Subcutaneous abdominal adipose tissue (tissue), 5 donors: ENCODE measurements at regions not wholly inside any gene's neighbourhood (a gene's known extent, or its start where the extent isn't known, plus 50 kb on each side); places are given as distances from the start of the nearest gene placed in this dataset.

Experiments
- H3K27ac ChIP-seq: one replicate; pipeline ENCODE4 v1.7.0; 2013; ENCODE audit warnings: low read depth, mild to moderate bottlenecking, inconsistent platforms, low read length, moderate library complexity
- H3K27me3 ChIP-seq, 5 donors: one replicate each; pipeline ENCODE4 v1.7.0; 2013; ENCODE audit warnings: low read length in 5 of 5, inconsistent platforms in 1 of 5; ENCODE audit not compliant: control insufficient read depth in 5 of 5, insufficient read depth in 4 of 5
- H3K36me3 ChIP-seq, 5 donors: one replicate each; pipeline ENCODE4 v1.7.0; 2013; ENCODE audit warnings: low read length in 5 of 5; ENCODE audit not compliant: control insufficient read depth in 5 of 5, insufficient read depth in 5 of 5
- H3K4me1 ChIP-seq, 5 donors: one replicate each; pipeline ENCODE4 v1.7.0; 2013; ENCODE audit warnings: low read length in 5 of 5, mild to moderate bottlenecking in 3 of 5, moderate library complexity in 1 of 5; ENCODE audit not compliant: control insufficient read depth in 5 of 5, insufficient read depth in 5 of 5
- H3K4me3 ChIP-seq, 5 donors: one replicate each; pipeline ENCODE4 v1.7.0; 2013; ENCODE audit warnings: low read length in 5 of 5, low read depth in 1 of 5
- H3K9ac ChIP-seq, 5 donors: one replicate each; pipeline ENCODE4 v1.7.0; 2013; ENCODE audit warnings: low read length in 5 of 5, mild to moderate bottlenecking in 4 of 5, moderate library complexity in 3 of 5
- H3K9me3 ChIP-seq, 5 donors: one replicate each; pipeline ENCODE4 v1.7.0; 2013; ENCODE audit warnings: low read length in 5 of 5; ENCODE audit not compliant: control insufficient read depth in 5 of 5
- donor health status: healthy.
- donor health status: healthy.
- donor health status: healthy.
- donor health status: healthy.
- donor health status: healthy.

- peak overlapping the region in 3 of 5 donors; percentile 7 to 30 (median 19) for H3K4me3 ChIP-seq
- peaks cover 0 to 4% (median 2%) of the 10 kb centered on the region in 5 donors for H3K9me3 ChIP-seq
- no peaks in the 10 kb centered on the region for H3K36me3 ChIP-seq
- H3K27me3 ChIP-seq: no peaks in the 10 kb centered on the region
- peaks cover 7 to 14% (median 9%) of the 10 kb centered on the region in 5 donors for H3K4me1 ChIP-seq
- H3K27ac ChIP-seq: peak overlapping the region; percentile 41
- H3K9ac ChIP-seq: peak overlapping the region in 2 of 5 donors; percentile 6 to 60
Observed at GRCh38 chr2:136363470-136363869, 245.5 kb upstream of the CXCR4 start.

- Histone ChIP-seq H3K27ac (no peak overlapping the region), H3K9ac (no peak overlapping the region)
Observed at GRCh38 chr2:136362676-136363390, 244.9 kb upstream of the CXCR4 start.

GRCh38 chr2:136361521-136361920 is 243.6 kb upstream of the CXCR4 start:
- Histone ChIP-seq H3K9me3 (no peaks in the 10 kb centered on the region), H3K27me3 (no peaks in the 10 kb centered on the region), H3K4me3 (no peak overlapping the region), H3K4me1 (peaks cover 7 to 14% (median 9%) of the 10 kb centered on the region in 5 donors), H3K36me3 (no peaks in the 10 kb centered on the region), H3K27ac (no peak overlapping the region), H3K9ac (no peak overlapping the region)

More at GRCh38 chr2:136362676-136363390, 244.9 kb upstream of the CXCR4 start:
- Histone ChIP-seq H3K4me3 (no peak overlapping the region), H3K9me3 (peaks cover 0 to 4% (median under 1%) of the 10 kb centered on the region in 5 donors), H3K27me3 (no peaks in the 10 kb centered on the region), H3K36me3 (no peaks in the 10 kb centered on the region), H3K4me1 (peaks cover 7 to 14% (median 9%) of the 10 kb centered on the region in 5 donors)

- Histone ChIP-seq H3K4me3 (no peak overlapping the region), H3K27me3 (no peaks in the 10 kb centered on the region), H3K4me1 (peaks cover 7 to 14% (median 9%) of the 10 kb centered on the region in 5 donors), H3K9ac (no peak overlapping the region), H3K9me3 (no peaks in the 10 kb centered on the region), H3K36me3 (no peaks in the 10 kb centered on the region), H3K27ac (no peak overlapping the region)
Observed at GRCh38 chr2:136360790-136361189, 242.8 kb upstream of the CXCR4 start.

- Histone ChIP-seq H3K27ac (no peak overlapping the region), H3K9me3 (no peaks in the 10 kb centered on the region), H3K9ac (no peak overlapping the region), H3K36me3 (no peaks in the 10 kb centered on the region), H3K4me1 (peaks cover 7 to 14% (median 9%) of the 10 kb centered on the region in 5 donors), H3K27me3 (no peaks in the 10 kb centered on the region), H3K4me3 (no peak overlapping the region)
Observed at GRCh38 chr2:136359121-136359965, 241.4 kb upstream of the CXCR4 start.

- Histone ChIP-seq H3K9ac (no peak overlapping the region), H3K9me3 (no peaks in the 10 kb centered on the region), H3K36me3 (no peaks in the 10 kb centered on the region), H3K4me3 (no peak overlapping the region), H3K27me3 (no peaks in the 10 kb centered on the region), H3K4me1 (peaks cover 3 to 6% (median 4%) of the 10 kb centered on the region in 5 donors), H3K27ac (no peak overlapping the region)
Observed at GRCh38 chr2:136358576-136358975, 240.6 kb upstream of the CXCR4 start.

GRCh38 chr2:136357007-136357380 is 239.0 kb upstream of the CXCR4 start:
- Histone ChIP-seq H3K36me3 (no peaks in the 10 kb centered on the region), H3K27me3 (no peaks in the 10 kb centered on the region), H3K27ac (no peak overlapping the region), H3K9ac (no peak overlapping the region), H3K4me3 (no peak overlapping the region), H3K9me3 (no peaks in the 10 kb centered on the region), H3K4me1 (peaks cover 0 to 5% (median 0%) of the 10 kb centered on the region in 5 donors)

- no peaks in the 10 kb centered on the region for H3K27me3 ChIP-seq
- H3K4me3 ChIP-seq: no peak overlapping the region
- no peaks in the 10 kb centered on the region for H3K9me3 ChIP-seq
- no peaks in the 10 kb centered on the region for H3K36me3 ChIP-seq
- H3K27ac ChIP-seq: no peak overlapping the region
- peaks cover 0 to 3% (median 0%) of the 10 kb centered on the region in 5 donors for H3K4me1 ChIP-seq
- H3K9ac ChIP-seq: no peak overlapping the region
Observed at GRCh38 chr2:136356125-136357006, 238.4 kb upstream of the CXCR4 start.

- Histone ChIP-seq H3K27ac (no peak overlapping the region), H3K9ac (no peak overlapping the region), H3K4me1 (peaks cover 0 to 1% (median 0%) of the 10 kb centered on the region in 5 donors), H3K4me3 (no peak overlapping the region), H3K27me3 (no peaks in the 10 kb centered on the region), H3K36me3 (no peaks in the 10 kb centered on the region), H3K9me3 (peaks cover 0 to 2% (median 0%) of the 10 kb centered on the region in 5 donors)
Observed at GRCh38 chr2:136351684-136352083, 233.7 kb upstream of the CXCR4 start.
